Ishikawa (cell line): ENCODE measurements at regions not wholly inside any gene's neighbourhood (a gene's known extent, or its start where the extent isn't known, plus 50 kb on each side); places are given as distances from the start of the nearest gene placed in this dataset.

Experiments
- CEBPB ChIP-seq: IDR thresholded peaks from 2 replicates; pipeline ENCODE4 v1.6.1; 2012
- CREB1 ChIP-seq: IDR thresholded peaks from 2 replicates; pipeline ENCODE4 v1.6.1; 2012; ENCODE audit warnings: low read depth
- EGR1 ChIP-seq: IDR thresholded peaks from 2 replicates; pipeline ENCODE4 v1.6.1; 2012
- EP300 ChIP-seq: IDR thresholded peaks from 2 replicates; pipeline ENCODE4 v1.6.1; 2012; ENCODE audit warnings: borderline replicate concordance
- FOXM1 ChIP-seq: IDR thresholded peaks from 2 replicates; pipeline ENCODE4 v1.6.1; 2012; ENCODE audit warnings: low read depth, borderline replicate concordance
- NFIC ChIP-seq: IDR thresholded peaks from 2 replicates; pipeline ENCODE4 v1.6.1; 2012
- RAD21 ChIP-seq: IDR thresholded peaks from 2 replicates; pipeline ENCODE4 v1.6.1; 2012; ENCODE audit warnings: low read depth
- TAF1 ChIP-seq: IDR thresholded peaks from 2 replicates; pipeline ENCODE4 v1.6.1; 2012; ENCODE audit warnings: low read depth, mild to moderate bottlenecking
- TCF12 ChIP-seq: IDR thresholded peaks from 2 replicates; pipeline ENCODE4 v1.6.1; 2012; ENCODE audit warnings: low read depth
- TEAD4 ChIP-seq: IDR thresholded peaks from 2 replicates; pipeline ENCODE4 v1.6.1; 2012
- YY1 ChIP-seq: IDR thresholded peaks from 2 replicates; pipeline ENCODE4 v1.6.1; 2012; ENCODE audit warnings: low read depth
- ZBTB7A ChIP-seq: IDR thresholded peaks from 2 replicates; pipeline ENCODE4 v1.6.1; 2012; ENCODE audit warnings: low read depth
- TF ChIP-seq, protein P1 (sequence below): IDR thresholded peaks from 2 replicates; pipeline ENCODE4 v1.6.1; 2012; ENCODE audit warnings: low read depth, mild to moderate bottlenecking
- TF ChIP-seq, protein P2 (sequence below): IDR thresholded peaks from 2 replicates; pipeline ENCODE4 v1.6.1; 2012
- TF ChIP-seq, protein P3 (sequence below): IDR thresholded peaks from 2 replicates; pipeline ENCODE4 v1.6.1; 2012

DNA sequence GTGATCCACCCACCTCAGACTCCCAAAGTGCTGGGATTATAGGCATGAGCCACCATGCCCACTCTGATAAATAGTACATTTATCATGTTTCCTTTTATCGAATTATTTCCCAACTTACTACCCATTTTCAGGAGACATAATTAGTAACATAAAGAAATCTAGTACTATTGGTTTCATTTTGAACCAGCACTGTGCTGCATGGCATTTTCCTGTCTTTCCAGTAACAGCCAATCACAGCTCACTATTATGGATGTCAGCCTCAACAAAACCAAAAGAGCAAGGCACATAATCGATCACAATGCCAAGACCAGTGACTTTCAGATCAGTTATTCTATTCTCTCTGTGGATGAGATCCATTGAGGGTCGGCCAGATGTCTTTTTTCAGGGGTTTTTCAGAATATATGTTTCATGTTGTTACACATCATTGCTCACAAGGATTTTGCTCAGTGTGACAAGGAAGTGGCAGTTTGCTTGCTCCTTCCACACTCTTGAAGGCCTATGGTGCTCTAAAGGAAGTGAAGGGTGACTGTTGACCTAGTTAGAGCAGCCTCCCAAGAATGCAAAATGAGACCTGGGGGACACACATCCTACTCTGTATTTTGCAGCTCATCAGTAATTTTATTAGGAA lies 233.4 kb downstream of the KCNRG start:
- TF ChIP-seq RAD21 = no peak
- TF ChIP-seq FOXM1 = no peak
- TF ChIP-seq NFIC = no peak
- TF ChIP-seq CREB1 = no peak
- TF ChIP-seq EGR1 = no peak
- TF ChIP-seq ZBTB7A = no peak
- no peak for TF ChIP-seq TEAD4
- TF ChIP-seq YY1 = no peak
- TF ChIP-seq TAF1 = no peak
- TF ChIP-seq, protein P1, sequence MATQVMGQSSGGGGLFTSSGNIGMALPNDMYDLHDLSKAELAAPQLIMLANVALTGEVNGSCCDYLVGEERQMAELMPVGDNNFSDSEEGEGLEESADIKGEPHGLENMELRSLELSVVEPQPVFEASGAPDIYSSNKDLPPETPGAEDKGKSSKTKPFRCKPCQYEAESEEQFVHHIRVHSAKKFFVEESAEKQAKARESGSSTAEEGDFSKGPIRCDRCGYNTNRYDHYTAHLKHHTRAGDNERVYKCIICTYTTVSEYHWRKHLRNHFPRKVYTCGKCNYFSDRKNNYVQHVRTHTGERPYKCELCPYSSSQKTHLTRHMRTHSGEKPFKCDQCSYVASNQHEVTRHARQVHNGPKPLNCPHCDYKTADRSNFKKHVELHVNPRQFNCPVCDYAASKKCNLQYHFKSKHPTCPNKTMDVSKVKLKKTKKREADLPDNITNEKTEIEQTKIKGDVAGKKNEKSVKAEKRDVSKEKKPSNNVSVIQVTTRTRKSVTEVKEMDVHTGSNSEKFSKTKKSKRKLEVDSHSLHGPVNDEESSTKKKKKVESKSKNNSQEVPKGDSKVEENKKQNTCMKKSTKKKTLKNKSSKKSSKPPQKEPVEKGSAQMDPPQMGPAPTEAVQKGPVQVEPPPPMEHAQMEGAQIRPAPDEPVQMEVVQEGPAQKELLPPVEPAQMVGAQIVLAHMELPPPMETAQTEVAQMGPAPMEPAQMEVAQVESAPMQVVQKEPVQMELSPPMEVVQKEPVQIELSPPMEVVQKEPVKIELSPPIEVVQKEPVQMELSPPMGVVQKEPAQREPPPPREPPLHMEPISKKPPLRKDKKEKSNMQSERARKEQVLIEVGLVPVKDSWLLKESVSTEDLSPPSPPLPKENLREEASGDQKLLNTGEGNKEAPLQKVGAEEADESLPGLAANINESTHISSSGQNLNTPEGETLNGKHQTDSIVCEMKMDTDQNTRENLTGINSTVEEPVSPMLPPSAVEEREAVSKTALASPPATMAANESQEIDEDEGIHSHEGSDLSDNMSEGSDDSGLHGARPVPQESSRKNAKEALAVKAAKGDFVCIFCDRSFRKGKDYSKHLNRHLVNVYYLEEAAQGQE = no peak
- TF ChIP-seq, protein P2, sequence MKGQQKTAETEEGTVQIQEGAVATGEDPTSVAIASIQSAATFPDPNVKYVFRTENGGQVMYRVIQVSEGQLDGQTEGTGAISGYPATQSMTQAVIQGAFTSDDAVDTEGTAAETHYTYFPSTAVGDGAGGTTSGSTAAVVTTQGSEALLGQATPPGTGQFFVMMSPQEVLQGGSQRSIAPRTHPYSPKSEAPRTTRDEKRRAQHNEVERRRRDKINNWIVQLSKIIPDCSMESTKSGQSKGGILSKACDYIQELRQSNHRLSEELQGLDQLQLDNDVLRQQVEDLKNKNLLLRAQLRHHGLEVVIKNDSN = no peak
- TF ChIP-seq TCF12 = no peak
- no peak for TF ChIP-seq CEBPB
- no peak for TF ChIP-seq EP300
- TF ChIP-seq, protein P3, sequence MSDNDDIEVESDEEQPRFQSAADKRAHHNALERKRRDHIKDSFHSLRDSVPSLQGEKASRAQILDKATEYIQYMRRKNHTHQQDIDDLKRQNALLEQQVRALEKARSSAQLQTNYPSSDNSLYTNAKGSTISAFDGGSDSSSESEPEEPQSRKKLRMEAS = no peak

DNA sequence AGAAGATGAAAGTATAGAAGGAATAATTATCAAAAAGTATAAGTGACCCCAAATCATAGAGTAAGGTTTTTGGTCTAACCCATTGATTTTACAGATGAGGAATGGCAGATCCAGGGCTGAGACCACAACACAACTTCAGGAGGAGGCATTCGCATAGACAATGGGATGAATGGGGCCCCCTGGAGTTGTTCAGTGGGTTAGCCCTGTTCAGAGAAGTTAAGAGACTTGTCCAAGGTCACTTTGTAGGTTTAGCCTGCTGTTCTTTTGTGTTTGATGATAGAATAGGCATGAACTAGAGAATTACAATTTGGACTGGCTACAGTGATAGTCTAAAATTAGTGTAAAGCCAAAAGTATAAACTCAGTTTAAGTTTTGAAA lies 233.9 kb downstream of the KCNRG start:
- no peak for TF ChIP-seq RAD21
- TF ChIP-seq TCF12 = no peak
- TF ChIP-seq, protein P3 = no peak
- TF ChIP-seq, protein P1 = no peak
- TF ChIP-seq CEBPB = no peak
- no peak for TF ChIP-seq CREB1

DNA sequence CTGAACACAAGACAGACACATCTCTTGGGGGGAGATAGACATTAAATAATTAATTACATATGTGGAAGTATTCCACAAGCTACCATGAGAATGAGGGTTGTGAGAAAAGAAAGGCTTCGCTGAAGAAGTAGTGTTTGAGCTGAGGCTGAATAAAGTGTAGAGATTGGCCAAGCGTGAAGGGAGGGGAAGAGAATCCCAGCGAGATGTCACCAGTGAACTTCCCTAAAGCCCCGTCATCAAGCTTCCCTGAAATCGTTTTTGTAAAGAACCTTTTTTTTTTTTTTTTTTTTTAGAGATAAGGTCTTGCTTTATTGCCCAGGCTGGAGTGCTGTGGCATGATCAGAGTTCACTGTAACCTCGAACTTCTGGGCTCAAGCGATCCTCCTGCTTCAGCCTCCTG lies 235.2 kb downstream of the KCNRG start:
- TF ChIP-seq ZBTB7A (no peak), NFIC (no peak), YY1 (no peak), TCF12 (no peak), CEBPB (no peak), EP300 (no peak), RAD21 (no peak), EGR1 (no peak), FOXM1 (no peak), CREB1 (no peak), TEAD4 (no peak), TAF1 (no peak)
- TF ChIP-seq, protein P1 = no peak
- TF ChIP-seq, protein P2 = no peak
- TF ChIP-seq, protein P3 = no peak

DNA sequence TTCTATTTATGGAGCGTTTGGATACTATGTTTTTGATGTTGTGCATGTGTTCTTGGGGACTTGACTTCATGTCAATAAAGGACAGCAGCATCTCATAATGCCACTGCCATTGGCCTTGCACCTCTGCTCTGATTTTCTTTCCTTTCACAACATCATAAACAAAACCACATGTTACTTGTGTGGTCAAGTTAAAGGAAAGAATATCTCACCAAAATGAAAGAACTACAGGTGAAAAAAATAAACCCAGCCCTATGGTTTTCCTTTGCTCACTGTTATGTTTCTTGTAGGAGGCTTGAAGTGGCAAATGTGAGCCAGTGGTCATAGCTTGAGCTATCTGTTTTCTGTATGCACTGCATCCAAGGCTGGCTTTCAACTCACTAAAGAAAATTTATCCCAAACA lies 240.4 kb downstream of the KCNRG start:
- no peak for TF ChIP-seq CREB1
- TF ChIP-seq YY1 = no peak

DNA sequence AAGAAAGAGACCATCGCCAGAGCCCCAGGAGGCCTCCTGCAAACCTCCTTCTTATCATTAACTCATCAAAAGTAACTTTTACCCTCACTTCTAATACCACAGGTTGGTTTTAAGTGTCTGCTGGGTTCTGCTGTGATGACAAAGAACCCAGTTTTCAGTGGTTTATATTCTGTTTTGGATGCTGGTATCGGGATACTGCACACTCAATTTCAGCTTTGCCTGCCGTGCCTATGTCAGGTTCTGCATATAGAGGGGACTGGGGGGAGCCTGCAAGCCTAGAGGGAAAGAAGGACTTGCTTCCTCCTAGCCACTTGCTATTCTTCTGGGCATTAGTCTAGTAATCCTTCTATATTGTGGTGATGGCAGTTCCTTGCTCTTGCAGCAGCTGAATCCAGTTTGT lies 242.4 kb downstream of the KCNRG start:
- TF ChIP-seq EP300 (no peak), CEBPB (no peak), CREB1 (no peak), ZBTB7A (no peak), EGR1 (no peak), YY1 (no peak), FOXM1 (no peak), NFIC (no peak), TCF12 (no peak), TAF1 (no peak), TEAD4 (no peak), RAD21 (no peak)
- TF ChIP-seq, protein P3 = no peak
- TF ChIP-seq, protein P2 = no peak
- TF ChIP-seq, protein P1 = no peak
